ENCODE measurements at regions not wholly inside any gene's neighbourhood (a gene's known extent, or its start where the extent isn't known, plus 50 kb on each side); places are given as distances from the start of the nearest gene placed in this dataset.

DNA sequence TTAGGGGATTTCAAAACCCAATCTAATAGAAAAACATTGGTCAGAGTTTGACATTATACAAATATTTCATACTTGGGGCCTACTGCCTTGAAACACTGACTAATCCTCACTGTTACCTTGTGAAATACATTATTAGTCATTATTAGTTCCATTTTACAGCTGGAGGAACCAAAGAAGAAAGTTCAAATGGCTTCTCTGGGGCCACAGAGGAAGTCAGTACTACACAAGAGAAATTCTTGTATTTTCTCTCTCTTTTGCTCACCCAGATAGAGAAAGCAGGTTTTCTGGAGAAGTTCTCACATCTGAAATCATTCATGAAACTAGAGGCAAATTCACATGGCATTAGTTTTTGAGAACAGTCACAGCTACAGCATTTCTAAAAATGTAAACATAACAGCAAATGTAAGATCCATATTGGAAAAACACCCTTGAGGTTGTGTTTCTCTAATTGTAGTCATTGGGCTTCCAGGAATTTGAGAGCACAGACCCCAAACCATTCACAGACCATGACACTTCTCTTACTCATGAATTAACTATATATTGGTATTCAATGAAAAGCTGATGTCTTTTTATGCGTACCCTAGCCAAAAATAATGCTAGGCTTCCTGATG, 83.0 kb downstream of the LLPH start:
- intact Hi-C loops (cut with DNase I): no loop called here
- H3K36me3 ChIP-seq (replicated peaks in 1 of 2; ENCODE audit: insufficient read depth in 1 of 2, low read depth in 2 of 2): no peaks in the 10 kb centered on the region
- TF ChIP-seq, protein P1, sequence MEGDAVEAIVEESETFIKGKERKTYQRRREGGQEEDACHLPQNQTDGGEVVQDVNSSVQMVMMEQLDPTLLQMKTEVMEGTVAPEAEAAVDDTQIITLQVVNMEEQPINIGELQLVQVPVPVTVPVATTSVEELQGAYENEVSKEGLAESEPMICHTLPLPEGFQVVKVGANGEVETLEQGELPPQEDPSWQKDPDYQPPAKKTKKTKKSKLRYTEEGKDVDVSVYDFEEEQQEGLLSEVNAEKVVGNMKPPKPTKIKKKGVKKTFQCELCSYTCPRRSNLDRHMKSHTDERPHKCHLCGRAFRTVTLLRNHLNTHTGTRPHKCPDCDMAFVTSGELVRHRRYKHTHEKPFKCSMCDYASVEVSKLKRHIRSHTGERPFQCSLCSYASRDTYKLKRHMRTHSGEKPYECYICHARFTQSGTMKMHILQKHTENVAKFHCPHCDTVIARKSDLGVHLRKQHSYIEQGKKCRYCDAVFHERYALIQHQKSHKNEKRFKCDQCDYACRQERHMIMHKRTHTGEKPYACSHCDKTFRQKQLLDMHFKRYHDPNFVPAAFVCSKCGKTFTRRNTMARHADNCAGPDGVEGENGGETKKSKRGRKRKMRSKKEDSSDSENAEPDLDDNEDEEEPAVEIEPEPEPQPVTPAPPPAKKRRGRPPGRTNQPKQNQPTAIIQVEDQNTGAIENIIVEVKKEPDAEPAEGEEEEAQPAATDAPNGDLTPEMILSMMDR (IDR thresholded peaks at IDR 0.05): no peak
- no peak for TF ChIP-seq POLR2A (IDR thresholded peaks at IDR 0.05)
- no peak for DNase-seq
- H3K9me3 ChIP-seq: no peaks in the 10 kb centered on the region
- ATAC-seq: no peak
- 100% methylated on average over 1 of the region's 1 CpG for WGBS, 2 donors
- no peaks in the 10 kb centered on the region for H3K27me3 ChIP-seq
- no peak overlapping the region for H3K4me3 ChIP-seq
- H3K27ac ChIP-seq: no peak overlapping the region
- no peaks in the 10 kb centered on the region for H3K4me1 ChIP-seq

- Histone ChIP-seq H3K4me3 (no peak overlapping the region), H3K4me1 (no peaks in the 10 kb centered on the region), H3K27ac (no peak overlapping the region), H3K27me3 (no peaks in the 10 kb centered on the region), H3K9me3 (no peaks in the 10 kb centered on the region), H3K36me3 (replicated peaks in 1 of 2; ENCODE audit: insufficient read depth in 1 of 2, low read depth in 2 of 2) (no peaks in the 10 kb centered on the region)
- TF ChIP-seq POLR2A (IDR thresholded peaks at IDR 0.05): no peak
- TF ChIP-seq, protein P1 (IDR thresholded peaks at IDR 0.05): no peak
- ATAC-seq: no peak
- 90 to 98% methylated on average over 3 of the region's 3 CpGs for WGBS, 2 donors
- no peak for DNase-seq
- intact Hi-C loops (cut with DNase I): no loop called here
Measured at GRCh38 chr12:66045506-66045905, 85.0 kb downstream of the LLPH start.

DNA sequence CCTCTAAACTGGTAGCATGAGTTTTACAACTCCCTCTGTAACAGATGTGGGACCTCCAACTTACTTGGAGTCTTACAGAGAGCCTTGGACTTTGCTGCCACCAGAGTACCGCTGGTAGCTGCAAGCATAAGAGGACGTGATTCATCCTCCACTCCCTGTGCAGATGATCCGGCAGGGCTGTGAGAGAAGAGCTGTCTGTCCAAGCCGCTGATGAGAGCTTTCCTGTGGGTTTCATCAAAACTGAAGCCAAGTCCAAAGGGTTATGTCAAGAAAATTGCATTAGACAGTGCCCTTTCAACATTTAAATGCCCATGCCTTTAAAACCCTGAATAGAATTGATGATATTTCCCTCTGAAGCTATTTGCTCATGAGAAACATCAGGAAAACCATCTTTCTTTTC, 85.8 kb downstream of the LLPH start:
- no peaks in the 10 kb centered on the region for H3K9me3 ChIP-seq
- H3K27me3 ChIP-seq: no peaks in the 10 kb centered on the region
- DNase-seq (no peak), ATAC-seq (no peak)
- no peak overlapping the region for H3K27ac ChIP-seq
- TF ChIP-seq, protein P1 (IDR thresholded peaks at IDR 0.05): no peak
- no peak for TF ChIP-seq POLR2A (IDR thresholded peaks at IDR 0.05)
- intact Hi-C loops (cut with DNase I): no loop called here
- no peaks in the 10 kb centered on the region for H3K4me1 ChIP-seq
- WGBS, 2 donors: 78 to 79% methylated on average over 4 of the region's 4 CpGs
- H3K4me3 ChIP-seq: no peak overlapping the region
- no peaks in the 10 kb centered on the region for H3K36me3 ChIP-seq (replicated peaks in 1 of 2; ENCODE audit: insufficient read depth in 1 of 2, low read depth in 2 of 2)

DNA sequence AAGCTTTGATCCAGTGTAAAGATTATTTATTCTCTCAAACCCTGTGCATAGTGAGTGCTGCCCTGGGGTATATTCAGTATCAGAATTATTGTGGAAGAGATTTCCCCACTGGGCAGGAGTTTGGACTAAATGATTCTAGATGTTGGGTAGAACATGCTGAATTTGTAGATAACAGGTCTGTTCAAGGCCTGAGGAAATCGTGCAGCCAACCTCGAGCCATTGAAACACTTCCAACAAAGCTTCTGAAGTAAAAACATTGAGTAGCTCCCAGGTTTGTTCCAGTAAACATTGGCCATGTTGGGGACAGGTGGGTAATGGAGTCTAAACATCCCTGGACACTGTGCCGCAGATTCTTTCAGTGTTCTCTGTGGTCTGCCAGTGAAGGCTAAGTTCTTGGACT, 87.5 kb downstream of the LLPH start:
- intact Hi-C loops (cut with DNase I): no loop called here
- H3K27me3 ChIP-seq: no peaks in the 10 kb centered on the region
- no peaks in the 10 kb centered on the region for H3K36me3 ChIP-seq (replicated peaks in 1 of 2; ENCODE audit: insufficient read depth in 1 of 2, low read depth in 2 of 2)
- H3K9me3 ChIP-seq: no peaks in the 10 kb centered on the region
- DNase-seq: no peak
- WGBS, 2 donors: 41 to 49% methylated on average over 3 of the region's 3 CpGs
- no peak overlapping the region for H3K27ac ChIP-seq
- TF ChIP-seq, protein P1 (IDR thresholded peaks at IDR 0.05): no peak
- TF ChIP-seq POLR2A (IDR thresholded peaks at IDR 0.05): no peak
- no peak overlapping the region for H3K4me3 ChIP-seq
- no peaks in the 10 kb centered on the region for H3K4me1 ChIP-seq
- ATAC-seq: no peak

GRCh38 chr12:66041651-66042363, 88.7 kb downstream of the LLPH start:
- intact Hi-C loops (cut with DNase I): no loop called here
- Histone ChIP-seq H3K9me3 (no peaks in the 10 kb centered on the region), H3K27me3 (no peaks in the 10 kb centered on the region), H3K4me3 (no peak overlapping the region), H3K4me1 (no peaks in the 10 kb centered on the region), H3K27ac (no peak overlapping the region), H3K36me3 (replicated peaks in 1 of 2; ENCODE audit: insufficient read depth in 1 of 2, low read depth in 2 of 2) (no peaks in the 10 kb centered on the region)
- WGBS, 2 donors: 80 to 84% methylated on average over 10 of the region's 10 CpGs
- ATAC-seq (no peak), DNase-seq (no peak)
- no peak for TF ChIP-seq POLR2A (IDR thresholded peaks at IDR 0.05)
- TF ChIP-seq, protein P1 (IDR thresholded peaks at IDR 0.05): no peak

All from body of pancreas (tissue), 4 donors.